HepG2 (cell line): ENCODE measurements at regions not wholly inside any gene's neighbourhood (a gene's known extent, or its start where the extent isn't known, plus 50 kb on each side); places are given as distances from the start of the nearest gene placed in this dataset.

Source experiments
- ATAC-seq: fragments of 200-7000 bp; cut with Tn5 transposase; 3 replicates; pipeline ENCODE4 v1.9.1; 2020; ENCODE audit warnings: mild to moderate bottlenecking, moderate library complexity
- BruUV-seq: library from RNA; stranded (reverse); fragments of 400-500 nt; replicated peaks from 2 replicates; lab custom pipeline; 2021; lab: Mats Ljungman, UMichigan
- CTCF ChIA-PET: fragments of 300-600 bp; formaldehyde crosslinking; extraction: SDS; loops from one replicate; lab custom pipeline; 2021; ENCODE audit warnings: low total read pairs, inconsistent platforms, low intra/inter-chr PET ratio; lab: Yijun Ruan, JAX
- POLR2A ChIA-PET: fragments of 350-600 bp; sonication (Branson Sonifier 250); formaldehyde crosslinking; loops from one replicate; lab custom pipeline; 2020; ENCODE audit warnings: antibody characterized with exemption, inconsistent platforms; lab: Yijun Ruan, JAX
- DNase-seq: peaks from one replicate; pipeline ENCODE4 v3.0.0-alpha.2; 2015; ENCODE audit warnings: low spot score
- FAIRE-seq: peaks from 3 replicates; lab custom pipeline; 2011; peaks lifted over from hg19 to GRCh38; lab: Jason Lieb, UNC
- H2AFZ ChIP-seq: one replicate; pipeline ENCODE4 v1.6.1; 2011; ENCODE audit warnings: low read length, inconsistent platforms
- H3K27ac ChIP-seq: fragments of 300-600 bp; 3 replicates; pipeline ENCODE4 v1.8.0; 2011; ENCODE audit warnings: mixed run types, mild to moderate bottlenecking, mixed read lengths, low read length, inconsistent platforms; ENCODE audit not compliant: insufficient read depth; ENCODE audit errors: extremely low read length
- H3K27me3 ChIP-seq, 2 experiments: fragments of 200-600 bp in 1 of 2; 2 replicates in 1 of 2; 3 replicates in 1 of 2; pipeline versions ENCODE4 v1.6.0 to v1.8.0; 2011; ENCODE audit warnings: low read length in 2 of 2, mild to moderate bottlenecking in 2 of 2, moderate library complexity in 2 of 2, inconsistent platforms in 1 of 2; ENCODE audit not compliant: insufficient read depth in 2 of 2, control insufficient read depth in 1 of 2
- H3K36me3 ChIP-seq, 2 experiments: fragments of 200-600 bp in 1 of 2; replicated peaks in 1 of 2; 2 replicates in 1 of 2; 3 replicates in 1 of 2; pipeline versions ENCODE4 v1.5.1 to v1.8.0; 2011; ENCODE audit warnings: low read length in 2 of 2, inconsistent platforms in 1 of 2; ENCODE audit not compliant: insufficient read depth in 2 of 2, control insufficient read depth in 1 of 2
- H3K4me1 ChIP-seq: 2 replicates; pipeline ENCODE4 v1.5.1; 2012; ENCODE audit warnings: low read length, inconsistent platforms; ENCODE audit not compliant: insufficient read depth
- H3K4me2 ChIP-seq: 2 replicates; pipeline ENCODE4 v1.6.0; 2011; ENCODE audit warnings: low read depth, low read length, inconsistent platforms
- H3K4me3 ChIP-seq, 3 experiments: fragments of 200-600 bp in 1 of 3; sonication (generic), shearing (Covaris generic) in 1 of 3; replicated peaks in 1 of 3; 2 replicates each; pipeline ENCODE4 v1.5.1; 2011 to 2016; ENCODE audit warnings: low read length in 3 of 3, inconsistent platforms in 2 of 3, low read depth in 2 of 3, mild to moderate bottlenecking in 2 of 3, control low read depth in 1 of 3, mixed read lengths in 1 of 3; ENCODE audit not compliant: insufficient read depth in 1 of 3
- H3K79me2 ChIP-seq: one replicate; pipeline ENCODE4 v1.6.1; 2011; ENCODE audit warnings: low read length, inconsistent platforms; ENCODE audit not compliant: insufficient read depth
- H3K9ac ChIP-seq: 2 replicates; pipeline ENCODE4 v1.6.0; 2011; ENCODE audit warnings: mild to moderate bottlenecking, low read depth, low read length, inconsistent platforms; ENCODE audit not compliant: insufficient read depth
- H3K9me3 ChIP-seq: 2 replicates; pipeline ENCODE4 v1.5.1; 2012; ENCODE audit warnings: mild to moderate bottlenecking, low read length
- H4K20me1 ChIP-seq: 2 replicates; pipeline ENCODE4 v1.6.0; 2011; ENCODE audit warnings: inconsistent platforms, mild to moderate bottlenecking, low read length, moderate library complexity; ENCODE audit not compliant: insufficient read depth
- ARID5B ChIP-seq: IDR thresholded peaks from 2 replicates; pipeline ENCODE4 v1.4.0; 2020; ENCODE audit warnings: mild to moderate bottlenecking, missing genetic modification reagents
- BCL6 ChIP-seq: IDR thresholded peaks from 2 replicates; pipeline ENCODE4 v1.6.1; 2016; ENCODE audit warnings: missing genetic modification reagents, missing compliant biosample characterization
- EHMT2 ChIP-seq: fragments of 200-600 bp; sonication (generic); IDR thresholded peaks from 2 replicates; pipeline ENCODE4 v1.7.0; 2017; ENCODE audit warnings: antibody characterized with exemption, low read depth, low read length, borderline replicate concordance
- FOSL2 ChIP-seq: sonication (generic); formaldehyde crosslinking; IDR thresholded peaks from 2 replicates; pipeline ENCODE4 v1.4.0; 2020; ENCODE audit warnings: missing genetic modification reagents
- KLF13 ChIP-seq: sonication (generic); formaldehyde crosslinking; IDR thresholded peaks from 2 replicates; pipeline ENCODE4 v1.4.0; 2020; ENCODE audit warnings: mild to moderate bottlenecking, missing genetic modification reagents
- RFXAP ChIP-seq: sonication (generic); formaldehyde crosslinking; IDR thresholded peaks from 2 replicates; pipeline ENCODE4 v1.4.0; 2020; ENCODE audit warnings: missing genetic modification reagents, borderline replicate concordance
- RORA ChIP-seq: sonication (generic); formaldehyde crosslinking; IDR thresholded peaks from 2 replicates; pipeline ENCODE4 v1.5.0; 2020; ENCODE audit warnings: mild to moderate bottlenecking, missing genetic modification reagents, moderate library complexity
- SKIL ChIP-seq: sonication (generic); formaldehyde crosslinking; IDR thresholded peaks from 2 replicates; pipeline ENCODE4 v1.8.0; 2022; ENCODE audit warnings: missing genetic modification reagents, mild to moderate bottlenecking, moderate library complexity, borderline replicate concordance
- SOX13 ChIP-seq, 3 experiments: fragments of 450-650 bp in 1 of 3; sonication (generic) in 1 of 3; formaldehyde crosslinking in 1 of 3; IDR thresholded peaks in 2 of 3; conservative IDR thresholded peaks in 1 of 3; 2 replicates each; pipeline versions ENCODE4 v1.5.0 to v1.6.1; 2016 to 2020; ENCODE audit warnings: antibody characterized with exemption in 1 of 3, mild to moderate bottlenecking in 1 of 3, missing compliant biosample characterization in 1 of 3, missing genetic modification reagents in 1 of 3, moderate library complexity in 1 of 3
- SOX6 ChIP-seq, 2 experiments: fragments of 450-650 bp in 1 of 2; sonication (generic) in 1 of 2; formaldehyde crosslinking in 1 of 2; IDR thresholded peaks; 2 replicates each; pipeline versions ENCODE4 v1.4.0 to v1.6.1; 2017 to 2020; ENCODE audit warnings: antibody characterized with exemption in 1 of 2, mild to moderate bottlenecking in 1 of 2, missing genetic modification reagents in 1 of 2
- TFE3 ChIP-seq: IDR thresholded peaks from 2 replicates; pipeline ENCODE4 v1.6.1; 2016
- U2AF2 ChIP-seq: fragments of 200-400 bp; formaldehyde crosslinking; IDR thresholded peaks from 2 replicates; pipeline ENCODE4 v1.6.1; 2017; ENCODE audit warnings: low read depth, mild to moderate bottlenecking, low read length
- ZFP36L2 ChIP-seq: sonication (generic); formaldehyde crosslinking; IDR thresholded peaks from 2 replicates; pipeline ENCODE4 v1.4.0; 2020; ENCODE audit warnings: missing genetic modification reagents
- ZNF709 ChIP-seq: sonication (generic); formaldehyde crosslinking; IDR thresholded peaks from 2 replicates; pipeline ENCODE4 v1.5.0; 2020; ENCODE audit warnings: mild to moderate bottlenecking, missing genetic modification reagents
- ZNF772 ChIP-seq: sonication (generic); formaldehyde crosslinking; IDR thresholded peaks from 2 replicates; pipeline ENCODE4 v1.5.0; 2020; ENCODE audit warnings: mild to moderate bottlenecking, missing genetic modification reagents
- WGBS: methylation state at CpG from one replicate; pipeline ENCODE4 v1.1.6; 2017; ENCODE audit warnings: low lambda C conversion rate; 5-methylcytosine and 5-hydroxymethylcytosine counted together
- in situ Hi-C: cut with HindIII; loops from 2 replicates; pipeline ENCODE4 v1.10.0; 2017; ENCODE audit warnings: low pct_unique_long_range_greater_than_20kb; ENCODE audit not compliant: extremely low pct_ligation_motif_present
- intact Hi-C: fragments of 100-400 bp; cut with micrococcal nuclease; formaldehyde crosslinking; loops from one replicate; pipeline ENCODE4 v1.10.0; 2022; ENCODE audit not compliant: unreplicated experiment

GRCh38 chr5:34500236-34500847 is 155.8 kb upstream of the RAI14 start (continued):
- 0 out of 2 replicates have a peak, but pooled peaks have one; percentile 26 for TF ChIP-seq BCL6
- TF ChIP-seq SOX13 (IDR thresholded peaks at IDR 0.05) = no peak
- peak in 1 of 2 experiments; percentile 22; a peak in 1 of 4 replicates for TF ChIP-seq SOX13 (CRISPR knock-in tag; conservative IDR thresholded peaks at IDR 0.05 in 1 of 2, IDR thresholded peaks at IDR 0.05 in 1 of 2)
- no peak for TF ChIP-seq SOX6 (IDR thresholded peaks at IDR 0.05)
- TF ChIP-seq SOX6 (CRISPR knock-in tag; IDR thresholded peaks at IDR 0.05) = 0 out of 2 replicates have a peak, but pooled peaks have one; percentile 22
- TF ChIP-seq RFXAP (CRISPR knock-in tag) = no peak
- TF ChIP-seq FOSL2 (CRISPR knock-in tag) = peak; percentile 30; the same call in 1 of the 2 replicates
- TF ChIP-seq KLF13 (CRISPR knock-in tag) = no peak
- peak; percentile 21; the same call in 1 of the 2 replicates for TF ChIP-seq ARID5B (CRISPR knock-in tag)

- no TSS peak for BruUV-seq
- Histone ChIP-seq H3K9ac (no peak overlapping the region), H3K79me2 (no peaks in the 10 kb centered on the region), H4K20me1 (no peaks in the 10 kb centered on the region), H3K4me2 (no peak overlapping the region), H3K27me3 (peaks cover 1 to 11% of the 10 kb centered on the region in 2 experiments; a peak in 3 of 5 replicates), H2AFZ (no peak overlapping the region), H3K36me3 (no peaks in the 10 kb centered on the region), H3K9me3 (no peaks in the 10 kb centered on the region), H3K4me1 (peaks cover 46% of the 10 kb centered on the region), H3K27ac (no peak overlapping the region), H3K4me3 (no peak overlapping the region)
- ATAC-seq = no peak
- in situ Hi-C loops = no loop called here
- no peak for FAIRE-seq
- intact Hi-C loops = no loop called here
- DNase-seq = no peak
- ChIA-PET POLR2A (interaction anchor here (0.8 kb wide), 1 partner anchor 14 kb away, joined by 3 read pairs; no protein-coding TSS in a partner anchor), CTCF (no interaction called here)
- 52% methylated on average over 2 of the region's 2 CpGs for WGBS
- TF ChIP-seq TFE3 (CRISPR knock-in tag) = no peak
- no peak for TF ChIP-seq ZNF772 (CRISPR knock-in tag)
- no peak for TF ChIP-seq ZFP36L2 (CRISPR knock-in tag)
- TF ChIP-seq SKIL (CRISPR knock-in tag) = no peak
- no peak for TF ChIP-seq U2AF2
- TF ChIP-seq RORA = no peak
- TF ChIP-seq EHMT2 = no peak
- TF ChIP-seq ZNF709 (CRISPR knock-in tag) = no peak
These were observed 155.1 kb upstream of the RAI14 start for GRCh38 chr5:34501016-34501415.
